HG03432 (cell line): ENCODE measurements at regions not wholly inside any gene's neighbourhood (a gene's known extent, or its start where the extent isn't known, plus 50 kb on each side); places are given as distances from the start of the nearest gene placed in this dataset.

Source experiments
- ATAC-seq: cut with Tn5 transposase; IDR thresholded peaks from one replicate; pipeline ENCODE4 v1.9.1; 2021; ENCODE audit warnings: mild to moderate bottlenecking, moderate library complexity; ENCODE audit not compliant: unreplicated experiment

GRCh38 chr3:11089931-11090330 lies 64.4 kb upstream of the HRH1 start:
- ATAC-seq: no peak

- ATAC-seq: no peak
These were observed 63.7 kb upstream of the HRH1 start for GRCh38 chr3:11090551-11090950.

DNA sequence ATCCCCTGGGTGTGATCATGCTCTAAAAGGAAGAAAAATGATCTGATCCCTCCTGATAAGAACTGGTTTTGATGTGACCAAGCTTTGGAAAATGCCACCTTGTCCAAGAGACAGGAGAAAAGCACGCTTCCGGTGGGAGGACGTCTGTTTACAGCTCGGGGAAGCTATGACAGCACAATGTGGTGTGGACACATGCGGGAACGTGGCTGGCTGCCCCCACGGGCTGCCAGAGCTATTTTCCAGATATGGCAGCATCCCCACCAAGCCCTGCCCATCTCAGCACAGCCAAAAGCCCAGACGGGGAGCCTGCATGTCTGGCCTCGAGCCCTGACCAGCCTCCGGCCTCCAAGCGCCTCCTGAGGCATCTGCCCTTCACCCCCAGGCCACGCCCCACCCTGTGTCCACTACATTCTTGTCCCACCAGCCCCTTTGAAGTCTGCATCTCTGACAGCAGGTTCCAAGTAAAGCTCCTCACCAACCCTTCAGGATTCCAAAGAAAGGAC lies 63.2 kb upstream of the HRH1 start:
- ATAC-seq: no peak

- no peak for ATAC-seq
These were observed 62.5 kb upstream of the HRH1 start for GRCh38 chr3:11091791-11092190.

DNA sequence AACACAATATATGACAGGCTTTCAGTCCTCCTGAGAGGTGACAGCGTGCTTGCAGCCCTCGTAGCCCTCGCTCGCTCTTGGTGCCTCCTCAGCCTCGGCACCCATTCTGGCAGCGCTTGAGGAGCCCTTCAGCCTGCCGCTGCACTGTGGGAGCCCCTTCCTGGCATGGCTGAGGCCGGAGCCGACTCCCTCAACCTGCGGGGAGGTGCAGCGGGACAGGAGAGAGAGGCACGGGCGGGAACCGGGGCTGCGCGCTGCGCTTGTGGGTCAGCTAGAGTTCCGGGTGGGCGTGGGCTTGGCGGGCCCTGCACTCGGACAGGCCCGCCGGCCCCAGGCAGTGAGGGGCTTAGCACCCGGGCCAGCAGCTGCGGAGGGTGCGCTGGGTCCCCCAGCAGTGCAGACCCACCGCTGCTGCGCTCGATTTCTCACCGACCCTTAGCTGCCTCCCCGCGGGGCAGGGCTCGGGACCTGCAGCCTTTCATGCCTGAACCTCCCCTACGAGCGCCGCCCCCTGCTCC lies 60.4 kb upstream of the HRH1 start:
- ATAC-seq: no peak

DNA sequence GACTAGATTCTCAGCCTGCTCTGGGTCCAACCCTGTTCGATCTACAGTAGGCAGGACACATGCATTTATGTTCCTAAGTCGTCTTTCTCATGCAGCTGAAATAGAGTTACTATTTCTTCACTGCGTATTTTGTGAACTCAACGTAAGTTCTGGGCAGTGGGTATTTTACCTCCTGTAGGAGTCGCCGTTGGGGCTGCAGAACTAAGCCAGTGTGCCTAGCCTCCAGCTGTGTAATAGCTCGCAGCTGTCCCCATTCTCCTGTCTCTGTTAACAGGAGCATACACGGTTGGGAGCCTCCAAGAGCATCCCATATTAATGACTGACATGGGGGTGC lies 58.4 kb upstream of the HRH1 start:
- no peak for ATAC-seq

DNA sequence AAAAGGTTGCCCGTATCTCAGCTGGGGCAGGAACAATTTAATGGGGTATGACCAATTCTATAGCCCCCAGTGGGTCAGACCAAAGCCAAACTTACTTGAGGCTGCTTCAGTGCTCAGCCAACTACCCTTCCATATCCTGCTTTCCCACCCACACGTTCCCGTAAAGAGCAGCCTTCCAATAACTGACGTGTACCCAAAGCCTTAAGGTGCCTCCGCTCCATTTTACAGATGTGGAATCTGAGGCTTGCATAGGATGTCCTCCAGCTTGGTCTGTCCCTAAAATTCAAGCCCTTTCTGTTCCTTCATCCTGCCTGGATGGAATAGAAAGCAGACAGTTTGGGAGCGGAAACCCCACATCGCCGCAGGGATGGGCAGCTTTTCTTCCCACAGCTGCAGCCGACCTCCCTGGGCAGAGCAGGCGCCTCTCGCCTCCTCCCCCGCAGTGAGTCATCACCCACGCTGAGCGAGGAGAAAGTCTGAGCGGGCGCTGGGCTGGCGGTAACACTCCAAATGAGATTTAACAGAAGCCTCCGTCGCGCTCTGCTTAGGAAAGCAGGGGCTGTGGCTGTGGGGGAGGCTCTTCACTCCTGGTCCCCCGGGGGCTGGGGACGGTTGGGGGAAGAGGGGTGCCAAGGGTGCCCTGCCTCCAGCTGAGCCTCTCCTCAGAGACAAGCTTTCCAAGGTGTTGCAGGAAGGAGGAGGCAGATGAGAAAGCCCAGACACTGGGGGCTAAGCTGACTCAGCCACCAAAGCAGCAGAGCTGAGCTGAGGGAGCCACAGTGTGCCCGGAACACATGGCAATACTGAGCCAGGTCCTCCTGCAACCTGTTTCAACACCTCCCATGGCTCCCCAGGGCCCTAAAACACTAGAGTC lies 57.8 kb upstream of the HRH1 start:
- ATAC-seq: peak; percentile 60

DNA sequence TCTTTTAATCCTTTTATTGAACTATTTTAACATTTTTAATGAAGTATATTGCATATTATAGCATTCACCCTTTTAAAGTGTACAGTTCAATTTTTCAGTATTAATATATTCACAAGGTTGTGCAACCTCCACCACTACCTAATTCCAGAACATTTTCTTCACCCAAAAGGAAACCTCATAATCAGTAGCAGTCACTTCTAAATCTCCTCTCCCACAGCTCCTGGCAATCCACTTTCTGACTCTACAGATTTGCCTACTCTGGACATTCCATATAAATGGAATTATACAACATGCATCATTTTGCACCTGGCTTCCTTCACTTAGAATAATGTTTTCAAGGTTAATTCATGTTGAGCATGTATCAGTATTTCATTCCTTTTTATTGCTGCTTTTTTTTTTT lies 55.0 kb upstream of the HRH1 start:
- ATAC-seq: no peak
